ENCODE measurements at regions not wholly inside any gene's neighbourhood (a gene's known extent, or its start where the extent isn't known, plus 50 kb on each side); places are given as distances from the start of the nearest gene placed in this dataset.
A peak's percentile ranks its signal among the peaks of the same experiment; 100 is the strongest.
"Not testable (repeated sequence)": the region's sequence is repeated elsewhere in the genome, so short reads cannot be mapped to it uniquely, and the experiment has no call there.

DNA sequence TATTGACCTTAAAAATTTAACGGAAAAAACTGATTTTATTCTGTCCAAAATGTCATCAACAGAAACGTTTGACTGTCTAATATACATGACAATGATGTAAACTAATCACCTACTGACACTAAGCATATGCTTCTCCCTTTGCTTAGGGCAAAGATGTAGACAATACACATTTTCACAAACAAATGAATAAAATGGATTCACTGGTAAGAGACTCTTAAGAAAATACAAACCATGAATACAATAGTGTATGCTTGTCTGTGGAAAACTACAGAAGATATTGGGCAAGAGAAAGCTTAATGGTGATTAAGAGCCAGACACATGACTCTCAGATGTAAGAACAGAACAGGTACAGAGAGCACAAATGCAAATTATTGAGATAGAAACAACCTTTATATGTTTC lies 1248.7 kb downstream of the FSCB start:
- no peak for DNase-seq

DNA sequence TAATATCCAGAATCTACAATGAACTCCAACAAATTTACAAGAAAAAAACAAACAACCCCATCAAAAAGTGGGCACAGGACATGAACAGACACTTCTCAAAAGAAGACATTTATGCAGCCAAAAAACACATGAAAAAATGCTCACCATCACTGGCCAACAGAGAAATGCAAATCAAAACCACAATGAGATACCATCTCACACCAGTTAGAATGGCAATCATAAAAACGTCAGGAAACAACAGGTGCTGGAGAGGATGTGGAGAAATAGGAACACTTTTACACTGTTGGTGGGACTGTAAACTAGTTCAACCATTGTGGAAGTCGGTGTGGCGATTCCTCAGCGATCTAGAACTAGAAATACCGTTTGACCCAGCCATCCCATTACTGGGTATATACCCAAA lies 1250.1 kb downstream of the FSCB start:
- DNase-seq = not testable (repeated sequence)

DNA sequence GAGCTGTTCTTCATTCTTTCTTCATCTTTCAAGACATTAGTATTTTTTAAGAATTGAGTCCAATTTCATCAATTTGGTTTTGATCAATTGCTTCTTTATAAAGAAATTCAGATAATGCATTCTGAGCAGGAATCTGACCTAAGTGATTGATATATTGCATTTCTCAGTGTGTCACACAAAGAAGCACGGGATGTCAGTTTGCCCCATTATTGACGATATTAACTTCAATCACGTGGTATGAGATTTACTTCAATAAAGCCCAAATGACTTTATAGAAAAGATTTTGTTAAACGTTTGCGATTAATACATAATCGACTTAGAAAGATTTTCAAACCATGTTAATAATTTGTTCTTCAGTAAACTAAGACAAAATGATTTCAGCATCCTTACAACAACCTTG lies 1254.2 kb downstream of the FSCB start:
- DNase-seq = no peak

DNA sequence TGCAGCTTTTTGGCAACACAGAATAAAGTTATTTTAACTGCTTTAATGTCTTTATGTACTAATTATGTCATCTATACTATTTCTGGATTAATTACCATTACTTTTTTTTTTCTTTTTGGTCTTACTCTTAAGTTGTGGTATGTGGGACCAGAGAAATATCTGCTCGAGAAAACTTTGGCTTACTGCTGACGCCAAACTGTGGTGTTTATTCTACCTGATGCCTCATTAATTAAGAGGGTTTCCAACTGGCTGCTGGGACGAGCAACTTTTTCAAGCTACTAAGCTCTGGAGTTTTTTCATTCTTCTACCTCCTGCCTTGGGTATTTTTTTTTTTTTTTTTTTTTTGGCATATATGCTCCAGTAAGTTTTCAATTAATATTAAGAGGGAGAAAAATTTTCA lies 1257.5 kb downstream of the FSCB start:
- DNase-seq = no peak

DNA sequence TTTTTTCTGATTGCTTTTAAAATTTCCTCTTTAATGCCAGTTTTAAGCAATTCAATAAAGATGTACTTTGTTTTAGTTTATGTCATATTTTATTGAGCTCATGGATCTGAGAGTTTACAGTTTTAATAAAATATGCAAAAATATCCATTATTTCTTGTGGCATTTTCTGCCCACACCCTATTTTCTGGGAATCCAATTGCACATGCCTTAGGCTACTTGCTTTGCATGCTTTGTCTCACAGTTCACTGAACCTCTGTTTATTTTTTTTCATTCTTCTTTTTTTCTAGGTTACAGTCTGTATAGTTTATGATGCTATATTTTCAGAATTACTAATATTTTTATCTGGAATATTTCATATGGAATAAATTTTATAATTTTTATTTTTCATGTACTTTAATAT lies 1258.0 kb downstream of the FSCB start:
- no peak for DNase-seq

DNA sequence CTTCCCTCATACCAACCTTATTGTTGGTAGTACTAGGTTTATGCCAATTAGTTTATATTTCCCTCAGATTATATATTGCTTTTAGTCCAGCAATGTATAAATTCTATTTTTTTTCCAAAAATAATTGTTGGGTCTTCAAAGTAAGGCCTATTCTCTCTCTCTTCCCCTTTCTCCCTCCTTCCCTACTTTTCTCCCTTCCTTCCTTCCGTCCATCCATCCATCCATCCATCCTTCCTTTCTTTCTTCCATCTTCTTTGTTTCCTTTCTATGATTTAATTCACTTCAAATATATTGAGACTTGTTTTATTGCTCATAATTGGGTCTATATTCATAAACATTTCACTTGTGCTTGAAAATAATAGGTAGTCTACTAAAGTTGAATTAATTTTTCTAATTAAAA lies 1259.2 kb downstream of the FSCB start:
- no peak for DNase-seq

DNA sequence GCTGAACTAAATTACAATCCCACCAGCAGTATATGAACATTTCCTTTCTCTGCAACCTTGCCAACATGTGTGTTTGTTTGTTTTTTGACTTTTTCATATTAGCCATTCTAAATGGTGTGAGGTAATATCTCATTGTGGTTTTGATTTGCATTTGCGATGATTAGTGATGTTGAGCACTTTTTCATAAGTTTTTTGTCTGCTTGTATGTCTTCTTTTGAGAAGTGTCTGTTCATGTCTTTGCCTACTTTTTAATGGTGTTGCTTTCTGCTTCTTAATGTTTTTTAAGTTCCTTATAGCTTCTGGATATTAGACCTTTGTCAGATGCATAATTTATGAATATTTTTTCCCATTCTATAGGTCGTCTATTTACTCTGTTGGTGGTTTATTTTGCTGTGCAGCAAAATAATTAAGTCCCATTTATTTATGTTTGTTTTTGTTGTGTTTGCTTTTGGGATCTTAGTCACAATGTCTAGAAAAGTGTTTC lies 1262.9 kb downstream of the FSCB start:
- DNase-seq = no peak

DNA sequence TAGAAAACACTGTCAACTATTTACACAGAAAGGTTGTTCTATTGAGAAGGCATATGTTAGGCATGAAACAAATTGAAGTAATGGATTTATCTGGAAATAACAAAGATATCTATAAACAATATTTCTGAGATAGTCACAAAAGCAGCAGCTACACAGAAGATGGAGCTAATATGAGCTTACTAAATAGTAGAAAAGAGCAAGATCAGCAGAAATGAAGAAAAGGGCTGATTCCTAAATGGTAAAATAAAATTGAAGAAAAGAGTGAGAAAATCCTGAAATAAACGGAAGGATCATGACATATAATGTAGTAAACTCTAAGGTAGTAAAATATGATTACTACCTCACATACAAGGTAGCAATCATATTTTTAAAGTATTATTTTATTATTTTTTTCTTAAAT lies 1263.9 kb downstream of the FSCB start:
- no peak for DNase-seq

DNA sequence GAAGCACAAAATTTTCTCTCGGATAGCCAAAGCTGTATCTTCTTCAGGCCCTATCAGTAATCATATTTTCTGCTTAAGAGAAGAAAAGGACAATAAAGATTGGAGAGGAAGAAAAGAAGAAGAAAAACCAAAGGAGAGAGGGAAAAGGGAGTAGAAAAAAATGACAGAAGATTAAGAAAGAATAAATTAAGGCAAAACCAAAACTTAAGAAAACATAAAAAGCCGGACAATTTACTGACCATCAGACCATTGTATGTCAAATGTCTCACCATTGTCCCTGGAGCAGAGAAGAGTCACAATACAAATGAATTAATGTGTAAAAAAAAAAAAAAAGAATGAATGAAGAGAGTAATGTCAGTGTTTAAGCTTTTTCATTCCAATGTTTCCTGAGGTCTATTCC lies 1274.8 kb downstream of the FSCB start:
- DNase-seq = no peak

DNA sequence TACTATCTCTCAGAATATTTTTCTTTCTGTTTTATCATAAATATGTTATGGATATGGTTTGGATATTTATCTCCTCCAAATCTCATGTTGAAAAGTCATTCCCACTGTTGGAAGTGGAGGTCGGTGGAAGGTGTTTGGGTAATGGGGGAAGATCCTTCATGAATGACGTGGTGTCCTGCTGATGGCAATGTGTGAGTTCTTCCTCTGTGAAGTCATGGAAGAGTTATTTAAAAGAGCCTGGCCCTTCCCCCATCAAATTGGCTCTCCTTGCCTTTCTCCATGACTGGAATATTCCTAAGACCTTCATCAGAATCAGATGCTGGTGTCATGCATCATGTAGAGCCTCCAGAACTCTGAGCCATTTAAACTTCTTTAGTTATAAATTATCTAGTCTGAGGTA lies 1291.6 kb downstream of the FSCB start:
- DNase-seq = no peak

DNA sequence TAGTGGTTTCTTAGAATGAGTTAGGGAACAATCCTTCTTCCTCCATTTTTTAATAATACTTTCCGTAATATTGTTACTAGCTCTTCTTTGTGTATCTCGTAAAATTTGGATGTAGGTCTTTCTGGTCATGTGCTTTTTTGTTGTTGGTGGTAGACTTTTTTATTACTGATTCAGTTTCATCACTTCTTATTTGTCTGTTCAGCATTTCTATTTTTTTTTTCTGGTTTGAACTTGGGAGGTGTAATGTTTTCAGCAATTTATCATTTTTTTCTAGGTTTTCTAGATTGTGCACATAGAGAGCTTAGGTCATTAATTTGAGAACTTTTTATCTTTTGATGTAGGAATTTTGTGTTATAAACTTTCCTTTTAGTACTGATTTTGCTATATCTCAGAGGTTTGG lies 1299.9 kb downstream of the FSCB start:
- DNase-seq = no peak

DNA sequence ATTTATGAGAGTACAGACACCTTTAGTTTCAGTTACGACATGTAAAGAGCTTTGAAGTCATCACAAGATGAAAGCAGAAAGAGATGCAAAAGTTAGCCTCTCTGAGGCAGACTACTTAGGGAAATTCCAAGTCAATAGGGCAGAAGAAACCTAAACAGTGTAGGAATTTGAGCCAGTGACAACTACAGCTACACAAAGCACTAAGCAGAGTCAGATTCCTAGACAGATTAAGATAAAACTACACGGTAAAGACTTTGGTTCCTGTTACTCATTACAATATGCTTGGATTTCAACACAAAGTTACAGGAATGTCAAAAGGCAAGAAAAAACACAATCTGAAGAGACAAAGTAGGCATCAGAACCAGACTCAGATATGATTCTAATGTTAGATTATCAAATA lies 1302.3 kb downstream of the FSCB start:
- no peak for DNase-seq

DNA sequence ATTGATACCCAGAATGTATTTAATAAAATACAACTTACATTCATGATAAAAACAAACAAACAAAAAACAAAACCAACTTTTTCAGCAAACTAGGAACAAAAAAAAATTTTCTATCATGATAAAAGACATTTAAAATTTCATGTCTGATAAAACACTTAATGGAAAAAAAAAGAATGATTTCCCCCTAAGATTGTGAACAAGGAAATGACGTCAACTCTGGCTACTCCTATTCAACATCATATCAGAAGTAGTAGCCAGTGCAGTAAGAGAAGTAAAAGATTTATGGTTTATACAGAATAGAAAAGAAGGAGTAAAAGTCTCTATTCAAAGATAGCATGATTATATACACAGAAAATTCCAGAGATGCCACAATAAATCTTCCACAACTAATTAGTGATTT lies 1306.6 kb downstream of the FSCB start:
- DNase-seq = no peak

DNA sequence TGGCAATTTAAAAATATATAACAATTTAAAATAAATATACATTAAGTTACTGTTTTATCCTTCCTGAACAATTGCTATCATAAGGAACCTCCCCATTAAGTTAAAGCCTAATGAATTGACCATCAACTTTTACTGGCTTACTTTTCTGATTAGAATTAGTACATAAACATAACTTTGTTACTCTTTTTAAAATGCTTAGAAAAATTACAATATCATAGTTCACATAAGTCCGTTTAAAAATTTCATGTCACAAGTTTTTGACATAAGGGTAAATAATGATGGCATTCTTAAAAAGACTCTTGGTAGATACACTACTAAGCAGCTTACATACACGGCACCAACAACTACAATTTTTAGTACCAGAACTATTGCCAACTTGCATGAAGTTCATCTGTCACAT lies 1308.6 kb downstream of the FSCB start:
- DNase-seq = no peak

DNA sequence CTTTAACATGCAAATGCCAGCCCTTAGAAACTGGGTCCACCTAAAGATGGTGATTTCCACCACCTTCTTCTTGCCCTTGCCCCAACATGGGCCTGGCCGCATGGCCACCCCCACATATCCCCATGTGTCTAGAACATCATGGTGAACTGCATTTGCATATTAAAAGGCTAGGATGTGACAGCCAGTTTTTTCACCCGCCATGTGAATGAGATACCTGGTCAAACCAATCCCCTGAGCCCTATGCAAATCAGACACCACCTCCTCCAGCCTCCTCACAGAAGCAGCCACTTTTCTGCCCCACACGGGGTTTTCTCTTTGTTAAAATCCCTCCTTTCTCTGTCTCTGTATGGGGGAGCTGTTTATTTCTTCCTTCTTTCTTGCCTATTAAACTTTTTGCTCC lies 1322.5 kb downstream of the FSCB start:
- DNase-seq = no peak

DNA sequence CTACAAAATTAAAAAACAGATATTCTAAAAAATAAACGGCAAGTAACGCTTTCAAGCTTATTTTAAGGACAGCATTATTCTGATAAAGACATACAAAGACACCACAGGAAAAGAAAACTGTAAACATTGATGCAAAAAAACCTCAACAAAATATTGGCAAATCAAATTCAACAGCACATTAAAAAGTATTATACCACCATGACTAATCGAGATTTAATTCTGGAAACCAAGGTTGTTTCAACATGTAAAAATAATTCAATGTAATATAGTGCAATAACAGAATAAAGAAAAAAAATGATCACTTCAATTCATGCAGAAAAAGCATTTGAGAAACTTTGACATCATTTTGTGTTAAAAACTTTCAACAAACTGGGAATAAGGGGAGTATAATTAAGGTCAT lies 1323.2 kb downstream of the FSCB start:
- no peak for DNase-seq

DNA sequence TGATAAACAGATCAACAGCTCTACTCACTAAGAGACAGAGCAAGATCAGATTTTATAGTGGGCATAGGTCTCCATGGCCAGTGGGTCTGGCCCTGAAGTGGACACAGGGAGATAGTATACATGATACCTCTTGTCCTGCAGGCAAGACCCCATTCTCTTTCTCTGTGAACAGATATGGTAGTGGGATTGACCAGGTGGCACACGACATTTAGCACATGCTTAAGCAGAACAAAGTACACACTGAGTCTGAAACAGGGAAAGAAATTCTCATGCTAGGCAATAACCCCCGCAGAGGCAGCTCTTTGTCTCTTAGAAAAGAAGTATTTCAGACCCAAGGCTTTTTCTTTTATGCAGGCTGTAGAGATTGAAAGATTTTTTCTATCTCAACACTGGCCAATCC lies 1331.2 kb downstream of the FSCB start:
- peak; percentile 4 for DNase-seq

DNA sequence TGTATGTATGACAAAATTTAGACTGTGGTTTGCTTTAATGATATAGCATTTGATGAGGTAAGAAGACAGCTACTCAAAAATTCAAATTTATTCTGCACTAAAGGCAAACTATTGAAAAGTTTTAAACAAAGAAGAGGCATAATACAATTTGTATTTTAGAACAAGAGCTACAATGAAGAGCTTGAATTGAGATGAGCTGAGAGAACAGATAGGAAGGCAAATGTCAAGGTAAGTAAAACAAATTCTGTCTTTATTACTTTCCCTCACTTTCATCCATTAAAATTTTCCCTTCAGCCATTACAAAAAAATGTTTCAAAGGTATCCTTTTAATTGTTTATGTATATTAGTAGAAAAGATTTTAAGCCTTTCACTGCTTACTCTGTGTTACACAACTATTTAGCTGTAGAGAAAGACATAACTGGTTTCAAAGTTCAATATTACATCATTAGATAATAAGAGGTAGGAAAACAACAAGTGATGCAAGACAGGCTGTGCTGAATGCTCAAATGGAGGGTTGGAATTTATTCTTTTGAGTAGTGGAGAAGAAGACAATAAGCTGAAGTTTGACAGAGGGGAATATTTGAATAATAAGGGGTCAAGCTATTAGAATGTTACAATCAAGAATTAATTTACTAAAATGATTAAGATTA lies 1334.1 kb downstream of the FSCB start:
- DNase-seq = no peak

DNA sequence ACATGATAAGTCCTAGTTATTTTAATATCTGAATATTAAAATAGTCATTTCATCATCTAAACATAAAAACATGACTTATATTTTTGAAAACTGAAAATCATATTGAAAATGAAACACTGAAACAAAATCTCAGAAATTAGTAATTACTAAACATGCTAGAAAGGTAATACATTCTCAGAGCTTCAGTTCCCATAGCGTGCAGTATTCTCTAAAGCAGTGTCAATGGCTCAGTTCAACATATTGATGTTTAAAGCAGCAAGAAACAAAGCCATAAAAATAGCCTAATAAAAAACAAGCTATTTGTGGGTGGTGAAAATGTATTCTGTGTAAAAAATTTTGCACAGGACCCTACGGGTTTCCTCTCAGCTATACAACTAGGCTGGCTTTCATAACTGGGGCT lies 1337.4 kb downstream of the FSCB start:
- DNase-seq = no peak

DNA sequence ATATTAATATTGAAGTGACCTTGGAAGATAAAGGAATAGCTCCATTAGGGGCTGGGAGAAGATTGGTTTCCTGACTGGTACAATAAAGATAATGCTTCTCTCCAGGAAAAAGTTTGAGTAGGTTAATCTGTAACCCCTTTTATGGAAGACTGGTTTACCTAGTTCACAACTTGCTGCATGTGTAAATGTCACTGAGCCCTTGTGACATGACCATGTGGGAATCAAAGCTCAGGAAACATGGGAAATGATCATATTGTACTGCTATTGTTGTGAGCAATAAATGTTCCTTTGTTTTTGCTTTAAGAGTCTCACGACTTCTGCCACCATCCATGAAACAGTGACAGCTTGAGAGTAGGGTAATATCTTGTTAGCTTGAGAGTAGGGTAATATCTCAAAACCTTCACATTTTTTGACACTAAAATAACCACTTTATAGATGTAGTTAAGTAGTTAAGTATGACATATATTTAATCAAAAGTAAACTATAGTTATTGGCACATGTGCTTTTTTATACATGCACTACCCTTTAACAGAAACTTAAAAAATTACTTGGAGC lies 1338.6 kb downstream of the FSCB start:
- DNase-seq = no peak

DNA sequence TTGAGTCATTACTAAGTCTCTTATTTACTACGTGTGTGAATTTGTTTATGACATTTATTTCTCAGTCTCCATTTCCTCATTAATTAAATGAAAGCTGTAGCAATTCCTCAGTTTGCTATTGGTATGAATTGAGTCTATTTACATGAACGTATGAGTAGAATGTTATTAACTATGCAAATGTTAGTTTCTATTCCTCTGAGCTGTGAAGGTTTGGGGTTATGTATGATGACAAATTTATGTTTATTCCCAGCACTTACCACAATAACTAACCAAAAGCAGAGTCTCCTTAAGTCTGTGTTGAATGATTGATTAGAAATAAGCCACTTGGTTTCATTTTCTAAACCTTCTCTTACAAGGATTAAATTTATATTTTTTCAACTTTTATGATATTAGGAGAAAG lies 1340.9 kb downstream of the FSCB start:
- DNase-seq = no peak

DNA sequence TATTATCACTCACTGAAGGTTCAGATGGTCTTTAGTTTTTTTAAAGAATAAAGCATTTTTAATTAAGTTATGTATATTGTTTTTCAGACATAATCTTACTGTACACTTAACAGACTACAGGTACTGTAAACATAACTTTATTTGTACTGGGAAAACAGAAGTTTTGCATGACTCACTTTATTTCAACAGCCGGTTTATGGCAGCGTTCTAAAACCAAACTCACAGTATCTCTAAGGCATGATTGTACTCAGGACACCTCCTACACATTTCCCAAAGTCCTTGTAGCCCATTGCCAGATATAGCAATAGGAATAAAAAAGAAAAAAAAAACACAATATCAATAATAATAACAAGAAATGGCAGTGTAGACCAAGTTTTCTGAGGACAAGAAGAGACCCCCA lies 1341.4 kb downstream of the FSCB start:
- no peak for DNase-seq

DNA sequence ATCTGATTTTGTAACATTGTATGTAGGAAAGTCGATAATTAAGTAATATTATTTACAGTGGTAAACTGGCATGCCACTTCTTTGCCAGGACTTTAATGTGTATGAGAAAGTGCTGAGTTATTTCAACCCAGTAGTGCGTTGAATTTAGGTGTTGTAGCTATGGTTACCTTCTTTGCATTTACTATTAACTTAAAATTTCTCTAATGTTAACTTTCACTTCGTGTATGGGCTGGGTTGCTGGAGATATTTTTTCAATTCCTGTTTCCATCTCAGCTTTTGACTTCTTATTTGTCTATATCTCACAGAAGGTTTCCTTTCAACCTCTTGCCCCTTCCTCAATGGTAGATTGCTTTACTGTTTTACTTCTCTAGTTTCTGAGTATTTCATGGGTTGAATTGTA lies 1345.6 kb downstream of the FSCB start:
- no peak for DNase-seq

DNA sequence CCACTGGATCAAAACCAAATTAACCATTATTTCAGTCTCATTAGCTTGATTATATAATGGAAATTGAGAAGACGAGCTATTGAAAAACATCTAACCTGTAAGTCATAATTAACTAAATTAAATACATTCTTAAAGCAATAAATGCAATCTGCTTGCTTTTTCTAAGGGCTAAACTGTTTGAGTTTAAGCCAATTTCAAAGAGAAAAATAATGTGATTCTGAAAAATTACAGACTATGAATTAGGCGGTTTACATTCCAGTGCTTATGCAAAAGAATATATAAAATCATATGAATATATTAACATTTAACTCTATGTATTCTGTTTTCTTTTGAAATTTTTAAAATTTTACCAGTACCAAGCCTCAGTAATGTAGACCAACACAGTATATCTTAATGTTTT lies 1349.4 kb downstream of the FSCB start:
- no peak for DNase-seq

DNA sequence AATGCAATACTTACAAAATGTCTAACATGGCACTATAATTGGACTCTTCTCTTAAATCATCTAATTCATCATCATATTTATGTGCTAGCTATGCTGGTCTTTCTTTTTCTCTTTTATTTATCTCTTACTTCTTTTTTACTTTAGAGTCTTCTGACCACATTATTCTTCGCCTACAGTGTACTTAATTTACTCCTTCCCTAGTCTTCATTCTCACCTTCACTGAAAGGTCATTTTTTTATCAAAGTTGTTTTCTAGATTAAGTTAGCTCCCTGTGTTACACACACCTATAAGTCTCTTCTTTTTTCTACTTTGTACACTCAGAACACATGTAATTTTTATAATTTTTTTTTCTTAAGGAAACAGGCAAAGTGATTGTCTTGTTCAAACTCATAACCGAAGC lies 1351.2 kb downstream of the FSCB start:
- no peak for DNase-seq

All from right kidney (tissue), 1 donor.